Endodermal cell (in vitro differentiated cells): ENCODE measurements at regions not wholly inside any gene's neighbourhood (a gene's known extent, or its start where the extent isn't known, plus 50 kb on each side); places are given as distances from the start of the nearest gene placed in this dataset.

ENCODE experiments used
- DNase-seq: peaks from one replicate; pipeline ENCODE4 v3.0.0-alpha.2; 2017
- H3K27ac ChIP-seq: 2 replicates; pipeline ENCODE4 v1.5.1; 2013; ENCODE audit warnings: mild to moderate bottlenecking, low read depth, low read length, moderate library complexity
- H3K27me3 ChIP-seq: 2 replicates; pipeline ENCODE4 v1.6.1; 2013; ENCODE audit warnings: mild to moderate bottlenecking, low read length, moderate library complexity; ENCODE audit not compliant: insufficient read depth, control insufficient read depth, poor library complexity, severe bottlenecking
- H3K36me3 ChIP-seq: 2 replicates; pipeline ENCODE4 v1.7.0; 2013; ENCODE audit warnings: mild to moderate bottlenecking, low read length, moderate library complexity; ENCODE audit not compliant: control insufficient read depth, insufficient read depth
- H3K4me1 ChIP-seq: one replicate; pipeline ENCODE4 v1.7.0; 2013; ENCODE audit warnings: low read length; ENCODE audit not compliant: control insufficient read depth, insufficient read depth
- H3K4me3 ChIP-seq: 2 replicates; pipeline ENCODE4 v1.5.1; 2013; ENCODE audit warnings: mild to moderate bottlenecking, low read length, moderate library complexity
- H3K9ac ChIP-seq: 2 replicates; pipeline ENCODE4 v1.6.1; 2013; ENCODE audit warnings: mild to moderate bottlenecking, low read length, moderate library complexity; ENCODE audit not compliant: poor library complexity, severe bottlenecking; ENCODE audit errors: extremely low read depth
- H3K9me3 ChIP-seq: 2 replicates; pipeline ENCODE4 v1.6.1; 2013; ENCODE audit warnings: mild to moderate bottlenecking, low read length, moderate library complexity; ENCODE audit not compliant: control insufficient read depth
- H3K27ac Mint-ChIP-seq: 2 replicates; pipeline ENCODE4 v1.8.0; 2020; ENCODE audit warnings: mixed read lengths
- H3K27me3 Mint-ChIP-seq: 2 replicates; pipeline ENCODE4 v1.8.0; 2021; ENCODE audit warnings: mild to moderate bottlenecking, mixed read lengths; ENCODE audit not compliant: insufficient read depth
- H3K36me3 Mint-ChIP-seq: 2 replicates; pipeline ENCODE4 v1.8.0; 2020; ENCODE audit warnings: low read depth, mixed read lengths
- H3K4me1 Mint-ChIP-seq: 2 replicates; pipeline ENCODE4 v1.8.0; 2020; ENCODE audit warnings: mixed read lengths
- H3K4me3 Mint-ChIP-seq: 2 replicates; pipeline ENCODE4 v1.8.0; 2020; ENCODE audit warnings: mild to moderate bottlenecking, moderate library complexity, mixed read lengths
- H3K9me3 Mint-ChIP-seq: 2 replicates; pipeline ENCODE4 v1.8.0; 2020; ENCODE audit warnings: mild to moderate bottlenecking, mixed read lengths
- WGBS, 2 experiments: methylation state at CpG; one replicate each; pipeline versions ENCODE4 v1.1.5 to v1.1.7; 2013; ENCODE audit warnings: missing lambda C conversion rate in 2 of 2, mixed read lengths in 1 of 2; ENCODE audit not compliant: insufficient coverage in 1 of 2, insufficient read length in 1 of 2; 5-methylcytosine and 5-hydroxymethylcytosine counted together
- TF ChIP-seq, protein P1 (sequence below): fragments of 200-600 bp; sonication (generic); conservative IDR thresholded peaks from 2 replicates; pipeline ENCODE4 v1.5.0; 2021; ENCODE audit warnings: antibody characterized with exemption, mild to moderate bottlenecking

GRCh38 chr13:67318860-67319259, 88.7 kb upstream of the PCDH9 start:
- H3K4me3 ChIP-seq = no peak overlapping the region
- H3K27ac ChIP-seq = no peak overlapping the region
- Mint-ChIP-seq H3K9me3 (no peaks in the 10 kb centered on the region), H3K36me3 (no peaks in the 10 kb centered on the region), H3K4me3 (no peak overlapping the region), H3K27ac (no peak overlapping the region), H3K4me1 (no peaks in the 10 kb centered on the region), H3K27me3 (no peaks in the 10 kb centered on the region)
- no peaks in the 10 kb centered on the region for H3K4me1 ChIP-seq
- no peaks in the 10 kb centered on the region for H3K27me3 ChIP-seq
- TF ChIP-seq, protein P1, sequence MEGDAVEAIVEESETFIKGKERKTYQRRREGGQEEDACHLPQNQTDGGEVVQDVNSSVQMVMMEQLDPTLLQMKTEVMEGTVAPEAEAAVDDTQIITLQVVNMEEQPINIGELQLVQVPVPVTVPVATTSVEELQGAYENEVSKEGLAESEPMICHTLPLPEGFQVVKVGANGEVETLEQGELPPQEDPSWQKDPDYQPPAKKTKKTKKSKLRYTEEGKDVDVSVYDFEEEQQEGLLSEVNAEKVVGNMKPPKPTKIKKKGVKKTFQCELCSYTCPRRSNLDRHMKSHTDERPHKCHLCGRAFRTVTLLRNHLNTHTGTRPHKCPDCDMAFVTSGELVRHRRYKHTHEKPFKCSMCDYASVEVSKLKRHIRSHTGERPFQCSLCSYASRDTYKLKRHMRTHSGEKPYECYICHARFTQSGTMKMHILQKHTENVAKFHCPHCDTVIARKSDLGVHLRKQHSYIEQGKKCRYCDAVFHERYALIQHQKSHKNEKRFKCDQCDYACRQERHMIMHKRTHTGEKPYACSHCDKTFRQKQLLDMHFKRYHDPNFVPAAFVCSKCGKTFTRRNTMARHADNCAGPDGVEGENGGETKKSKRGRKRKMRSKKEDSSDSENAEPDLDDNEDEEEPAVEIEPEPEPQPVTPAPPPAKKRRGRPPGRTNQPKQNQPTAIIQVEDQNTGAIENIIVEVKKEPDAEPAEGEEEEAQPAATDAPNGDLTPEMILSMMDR = no peak
- H3K9ac ChIP-seq = no peak overlapping the region
- no peaks in the 10 kb centered on the region for H3K36me3 ChIP-seq
- no peaks in the 10 kb centered on the region for H3K9me3 ChIP-seq
- DNase-seq = no peak

GRCh38 chr13:67318398-67318797, 88.3 kb upstream of the PCDH9 start:
- H3K4me1 ChIP-seq = no peaks in the 10 kb centered on the region
- TF ChIP-seq, protein P1 = no peak
- no peak overlapping the region for H3K9ac ChIP-seq
- Mint-ChIP-seq H3K9me3 (no peaks in the 10 kb centered on the region), H3K27ac (no peak overlapping the region), H3K4me1 (no peaks in the 10 kb centered on the region), H3K36me3 (no peaks in the 10 kb centered on the region), H3K4me3 (no peak overlapping the region), H3K27me3 (no peaks in the 10 kb centered on the region)
- H3K4me3 ChIP-seq = no peak overlapping the region
- no peaks in the 10 kb centered on the region for H3K36me3 ChIP-seq
- no peaks in the 10 kb centered on the region for H3K9me3 ChIP-seq
- no peak for DNase-seq
- no peak overlapping the region for H3K27ac ChIP-seq
- no peaks in the 10 kb centered on the region for H3K27me3 ChIP-seq

- H3K36me3 ChIP-seq = no peaks in the 10 kb centered on the region
- Mint-ChIP-seq H3K4me3 (no peak overlapping the region), H3K9me3 (no peaks in the 10 kb centered on the region), H3K4me1 (no peaks in the 10 kb centered on the region), H3K27me3 (no peaks in the 10 kb centered on the region), H3K27ac (no peak overlapping the region), H3K36me3 (no peaks in the 10 kb centered on the region)
- no peak overlapping the region for H3K4me3 ChIP-seq
- 92 to 93% methylated on average over 2 to 3 of the region's 3 CpGs for WGBS, 2 experiments
- H3K27me3 ChIP-seq = no peaks in the 10 kb centered on the region
- TF ChIP-seq, protein P1 = no peak
- H3K27ac ChIP-seq = no peak overlapping the region
- no peak overlapping the region for H3K9ac ChIP-seq
- no peak for DNase-seq
- H3K9me3 ChIP-seq = no peaks in the 10 kb centered on the region
- H3K4me1 ChIP-seq = no peaks in the 10 kb centered on the region
These were observed 84.3 kb upstream of the PCDH9 start for GRCh38 chr13:67314405-67314804.
